ENCODE measurements at regions not wholly inside any gene's neighbourhood (a gene's known extent, or its start where the extent isn't known, plus 50 kb on each side); places are given as distances from the start of the nearest gene placed in this dataset.

DNA sequence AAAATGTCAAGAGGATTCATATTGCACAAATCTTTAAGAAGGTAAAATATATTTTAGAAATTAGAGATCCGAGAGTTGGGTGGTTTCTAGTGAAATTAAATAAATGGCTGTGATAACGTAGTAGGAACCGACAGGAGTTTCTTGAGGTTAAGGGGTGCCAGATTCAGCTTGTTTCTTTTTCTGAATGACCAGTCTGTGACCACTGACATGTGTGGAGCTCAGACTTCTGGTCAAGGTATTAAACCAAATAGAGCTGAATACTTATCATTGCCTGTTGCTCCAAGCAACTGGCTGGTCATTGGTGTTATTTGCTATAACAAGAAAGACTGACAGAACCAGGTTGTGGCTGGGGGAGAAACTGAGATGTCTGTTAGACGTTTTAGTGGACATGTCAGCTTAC lies 408.2 kb upstream of the HS6ST1 start:
- no peaks in the 10 kb centered on the region for H3K27me3 ChIP-seq (ENCODE audit: control insufficient read depth, insufficient read depth, low read length)
- no peak overlapping the region for H3K9ac ChIP-seq (ENCODE audit: low read depth, low read length)
- no peaks in the 10 kb centered on the region for H3K9me3 ChIP-seq (ENCODE audit: control insufficient read depth, insufficient read depth, low read length)
- H3K36me3 ChIP-seq (ENCODE audit: control insufficient read depth, insufficient read depth, low read length) = no peaks in the 10 kb centered on the region
- no peaks in the 10 kb centered on the region for H3K4me1 ChIP-seq (ENCODE audit: control insufficient read depth, insufficient read depth, low read length)
- no peak overlapping the region for H3K4me3 ChIP-seq (ENCODE audit: low read depth, low read length)

- H3K27me3 ChIP-seq (ENCODE audit: control insufficient read depth, insufficient read depth, low read length) = no peaks in the 10 kb centered on the region
- H3K36me3 ChIP-seq (ENCODE audit: control insufficient read depth, insufficient read depth, low read length) = no peaks in the 10 kb centered on the region
- no peaks in the 10 kb centered on the region for H3K4me1 ChIP-seq (ENCODE audit: control insufficient read depth, insufficient read depth, low read length)
- no peak overlapping the region for H3K9ac ChIP-seq (ENCODE audit: low read depth, low read length)
- H3K4me3 ChIP-seq (ENCODE audit: low read depth, low read length) = no peak overlapping the region
- no peaks in the 10 kb centered on the region for H3K9me3 ChIP-seq (ENCODE audit: control insufficient read depth, insufficient read depth, low read length)
Measured at GRCh38 chr2:128727404-128727803, 408.7 kb upstream of the HS6ST1 start.

GRCh38 chr2:128727914-128728313 lies 409.2 kb upstream of the HS6ST1 start:
- Histone ChIP-seq H3K9me3 (ENCODE audit: control insufficient read depth, insufficient read depth, low read length) (no peaks in the 10 kb centered on the region), H3K4me1 (ENCODE audit: control insufficient read depth, insufficient read depth, low read length) (no peaks in the 10 kb centered on the region), H3K27me3 (ENCODE audit: control insufficient read depth, insufficient read depth, low read length) (no peaks in the 10 kb centered on the region), H3K9ac (ENCODE audit: low read depth, low read length) (no peak overlapping the region), H3K4me3 (ENCODE audit: low read depth, low read length) (no peak overlapping the region), H3K36me3 (ENCODE audit: control insufficient read depth, insufficient read depth, low read length) (no peaks in the 10 kb centered on the region)

DNA sequence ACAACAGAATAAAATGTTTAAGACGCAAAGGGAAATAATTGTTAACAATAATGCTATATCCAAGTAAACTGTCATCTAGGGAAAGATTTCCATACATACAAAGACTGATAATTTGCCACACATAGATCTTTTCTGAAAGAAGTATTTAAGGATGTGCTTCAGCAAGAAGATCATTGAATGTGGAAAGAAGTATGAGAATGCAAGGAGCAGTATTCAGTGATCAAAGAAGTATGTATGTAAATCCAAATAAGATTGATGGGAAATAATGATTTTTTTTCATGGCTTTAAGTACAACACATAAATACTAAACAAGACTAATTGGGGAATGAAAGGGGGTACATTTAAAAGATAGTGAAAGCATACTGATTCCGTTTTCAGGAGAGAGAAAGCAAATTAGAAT lies 410.4 kb upstream of the HS6ST1 start:
- Histone ChIP-seq H3K4me3 (ENCODE audit: low read depth, low read length) (no peak overlapping the region), H3K4me1 (ENCODE audit: control insufficient read depth, insufficient read depth, low read length) (no peaks in the 10 kb centered on the region), H3K9me3 (ENCODE audit: control insufficient read depth, insufficient read depth, low read length) (no peaks in the 10 kb centered on the region), H3K27me3 (ENCODE audit: control insufficient read depth, insufficient read depth, low read length) (no peaks in the 10 kb centered on the region), H3K9ac (ENCODE audit: low read depth, low read length) (no peak overlapping the region), H3K36me3 (ENCODE audit: control insufficient read depth, insufficient read depth, low read length) (no peaks in the 10 kb centered on the region)

DNA sequence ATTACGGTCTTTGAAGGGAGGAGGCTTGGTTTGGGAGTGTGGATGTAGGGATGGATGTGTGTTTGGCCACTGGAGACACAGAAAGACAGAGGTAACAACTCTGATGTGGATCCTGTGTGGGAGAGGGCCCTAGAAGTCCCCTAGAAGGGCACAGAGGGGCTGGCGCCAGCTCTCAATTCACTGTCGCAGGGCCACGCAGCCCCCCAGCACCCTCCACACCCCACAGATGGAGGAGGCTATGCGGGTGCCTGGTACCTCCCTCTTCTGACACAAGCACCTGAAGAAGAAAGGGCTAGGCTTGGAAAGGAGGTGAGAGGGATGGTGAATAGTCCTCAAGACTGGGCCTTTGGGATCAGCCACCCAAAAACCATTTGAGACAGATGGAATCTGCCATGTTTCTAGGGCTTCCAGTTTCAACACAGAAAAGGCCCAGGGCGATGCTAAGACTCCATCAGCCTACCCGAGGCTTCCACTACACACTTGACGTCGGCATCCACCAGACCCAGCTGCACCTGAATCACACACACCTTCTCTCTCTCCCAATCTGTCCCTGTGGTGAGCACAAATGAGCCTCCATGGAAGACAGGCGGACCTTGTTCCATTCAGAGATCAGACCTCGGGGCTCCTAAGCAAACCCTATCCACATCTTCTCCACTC lies 413.5 kb upstream of the HS6ST1 start:
- Histone ChIP-seq H3K9me3 (ENCODE audit: control insufficient read depth, insufficient read depth, low read length) (no peaks in the 10 kb centered on the region), H3K4me3 (ENCODE audit: low read depth, low read length) (no peak overlapping the region), H3K9ac (ENCODE audit: low read depth, low read length) (no peak overlapping the region), H3K4me1 (ENCODE audit: control insufficient read depth, insufficient read depth, low read length) (no peaks in the 10 kb centered on the region), H3K27me3 (ENCODE audit: control insufficient read depth, insufficient read depth, low read length) (peaks cover 2% of the 10 kb centered on the region), H3K36me3 (ENCODE audit: control insufficient read depth, insufficient read depth, low read length) (no peaks in the 10 kb centered on the region)

GRCh38 chr2:128732976-128733431 lies 414.3 kb upstream of the HS6ST1 start:
- H3K9me3 ChIP-seq (ENCODE audit: control insufficient read depth, insufficient read depth, low read length) = no peaks in the 10 kb centered on the region
- H3K4me3 ChIP-seq (ENCODE audit: low read depth, low read length) = no peak overlapping the region
- no peak overlapping the region for H3K9ac ChIP-seq (ENCODE audit: low read depth, low read length)
- H3K4me1 ChIP-seq (ENCODE audit: control insufficient read depth, insufficient read depth, low read length) = no peaks in the 10 kb centered on the region
- H3K36me3 ChIP-seq (ENCODE audit: control insufficient read depth, insufficient read depth, low read length) = no peaks in the 10 kb centered on the region
- H3K27me3 ChIP-seq (ENCODE audit: control insufficient read depth, insufficient read depth, low read length) = peaks cover 10% of the 10 kb centered on the region

DNA sequence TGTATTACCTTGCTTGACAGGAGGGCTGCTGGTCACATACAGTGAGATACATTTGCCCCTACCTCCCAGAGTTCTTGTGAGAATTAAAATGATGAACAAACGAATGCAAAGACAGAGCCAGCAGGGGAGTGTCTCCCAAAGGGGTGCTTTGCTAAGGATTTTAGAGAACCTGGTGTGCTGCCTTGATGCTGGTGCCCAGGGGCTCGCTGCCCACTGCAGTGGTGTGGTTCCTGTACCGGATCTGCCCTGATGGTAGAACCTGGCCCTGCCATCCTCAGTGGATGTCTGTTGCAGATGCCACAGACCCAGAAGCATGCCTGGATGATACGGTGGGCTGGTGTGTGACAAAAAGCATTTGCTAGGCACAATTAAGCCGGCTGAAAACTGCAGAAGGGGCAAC lies 414.8 kb upstream of the HS6ST1 start:
- Histone ChIP-seq H3K4me3 (ENCODE audit: low read depth, low read length) (no peak overlapping the region), H3K9ac (ENCODE audit: low read depth, low read length) (no peak overlapping the region), H3K27me3 (ENCODE audit: control insufficient read depth, insufficient read depth, low read length) (peaks cover 13% of the 10 kb centered on the region), H3K4me1 (ENCODE audit: control insufficient read depth, insufficient read depth, low read length) (no peaks in the 10 kb centered on the region), H3K9me3 (ENCODE audit: control insufficient read depth, insufficient read depth, low read length) (no peaks in the 10 kb centered on the region), H3K36me3 (ENCODE audit: control insufficient read depth, insufficient read depth, low read length) (no peaks in the 10 kb centered on the region)

- H3K4me3 ChIP-seq (ENCODE audit: low read depth, low read length) = no peak overlapping the region
- no peak overlapping the region for H3K9ac ChIP-seq (ENCODE audit: low read depth, low read length)
- no peaks in the 10 kb centered on the region for H3K9me3 ChIP-seq (ENCODE audit: control insufficient read depth, insufficient read depth, low read length)
- peaks cover 13% of the 10 kb centered on the region for H3K27me3 ChIP-seq (ENCODE audit: control insufficient read depth, insufficient read depth, low read length)
- H3K36me3 ChIP-seq (ENCODE audit: control insufficient read depth, insufficient read depth, low read length) = no peaks in the 10 kb centered on the region
- no peaks in the 10 kb centered on the region for H3K4me1 ChIP-seq (ENCODE audit: control insufficient read depth, insufficient read depth, low read length)
Measured at GRCh38 chr2:128734521-128735295, 416.0 kb upstream of the HS6ST1 start.

- Histone ChIP-seq H3K27me3 (ENCODE audit: control insufficient read depth, insufficient read depth, low read length) (peaks cover 13% of the 10 kb centered on the region), H3K4me1 (ENCODE audit: control insufficient read depth, insufficient read depth, low read length) (no peaks in the 10 kb centered on the region), H3K9ac (ENCODE audit: low read depth, low read length) (no peak overlapping the region), H3K9me3 (ENCODE audit: control insufficient read depth, insufficient read depth, low read length) (no peaks in the 10 kb centered on the region), H3K36me3 (ENCODE audit: control insufficient read depth, insufficient read depth, low read length) (no peaks in the 10 kb centered on the region), H3K4me3 (ENCODE audit: low read depth, low read length) (no peak overlapping the region)
Measured at GRCh38 chr2:128735296-128735960, 416.8 kb upstream of the HS6ST1 start.

- Histone ChIP-seq H3K27me3 (ENCODE audit: control insufficient read depth, insufficient read depth, low read length) (peaks cover 13% of the 10 kb centered on the region), H3K9me3 (ENCODE audit: control insufficient read depth, insufficient read depth, low read length) (no peaks in the 10 kb centered on the region), H3K9ac (ENCODE audit: low read depth, low read length) (no peak overlapping the region), H3K4me3 (ENCODE audit: low read depth, low read length) (no peak overlapping the region), H3K36me3 (ENCODE audit: control insufficient read depth, insufficient read depth, low read length) (no peaks in the 10 kb centered on the region), H3K4me1 (ENCODE audit: control insufficient read depth, insufficient read depth, low read length) (no peaks in the 10 kb centered on the region)
Measured at GRCh38 chr2:128736046-128736688, 417.5 kb upstream of the HS6ST1 start.

- Histone ChIP-seq H3K27me3 (ENCODE audit: control insufficient read depth, insufficient read depth, low read length) (peaks cover 13% of the 10 kb centered on the region), H3K9me3 (ENCODE audit: control insufficient read depth, insufficient read depth, low read length) (no peaks in the 10 kb centered on the region), H3K9ac (ENCODE audit: low read depth, low read length) (peak overlapping the region; percentile 32), H3K4me1 (ENCODE audit: control insufficient read depth, insufficient read depth, low read length) (no peaks in the 10 kb centered on the region), H3K36me3 (ENCODE audit: control insufficient read depth, insufficient read depth, low read length) (no peaks in the 10 kb centered on the region), H3K4me3 (ENCODE audit: low read depth, low read length) (peak overlapping the region; percentile 40)
Measured at GRCh38 chr2:128736689-128737545, 418.2 kb upstream of the HS6ST1 start.
